H1 (cell line): ENCODE measurements at regions not wholly inside any gene's neighbourhood (a gene's known extent, or its start where the extent isn't known, plus 50 kb on each side); places are given as distances from the start of the nearest gene placed in this dataset.

Experiments
- BACH1 ChIP-seq: IDR thresholded peaks from 2 replicates; pipeline ENCODE4 v1.6.1; 2012; ENCODE audit warnings: low read length, improper control_type of control experiment
- RXRA ChIP-seq: IDR thresholded peaks from 2 replicates; pipeline ENCODE4 v1.6.1; 2011; ENCODE audit warnings: low read depth, mild to moderate bottlenecking, low read length, moderate library complexity; ENCODE audit not compliant: insufficient read depth
- TCF12 ChIP-seq: IDR thresholded peaks from 2 replicates; pipeline ENCODE4 v1.6.1; 2011; ENCODE audit warnings: low read depth, mild to moderate bottlenecking, low read length
- ZNF274 ChIP-seq: IDR thresholded peaks from 2 replicates; pipeline ENCODE4 v1.7.0; 2012; ENCODE audit warnings: low read length, borderline replicate concordance; ENCODE audit errors: extremely low read depth

DNA sequence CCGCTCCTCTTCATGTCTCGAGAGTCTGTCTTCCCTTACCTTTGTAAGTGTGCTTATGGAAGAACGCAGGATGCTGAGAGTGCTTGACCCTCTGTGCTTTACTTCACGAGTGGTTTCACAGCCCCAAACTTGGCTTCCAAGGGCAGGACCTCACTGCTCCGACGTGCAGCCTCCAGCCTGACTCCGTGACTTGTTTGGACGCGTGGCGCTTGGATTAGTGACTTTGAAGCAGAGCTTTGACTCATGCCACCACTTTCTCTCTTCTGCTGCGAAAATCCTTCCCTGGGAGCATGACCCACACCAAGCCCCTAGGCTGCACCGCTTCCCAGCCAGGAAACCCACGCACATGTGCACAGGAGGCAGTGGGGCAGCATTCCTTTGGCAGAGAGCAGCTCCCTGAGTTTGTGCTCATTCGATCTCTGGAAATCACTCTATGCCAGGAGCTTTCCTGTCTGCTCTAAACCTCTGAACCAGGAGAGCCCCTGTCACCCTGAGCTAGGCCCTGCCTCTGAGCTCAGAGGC is 207.8 kb upstream of the HS6ST1 start (continued):
- TF ChIP-seq BACH1 (no peak), ZNF274 (no peak), RXRA (no peak), TCF12 (no peak)
- TF ChIP-seq, all 59 proteins: peak for 0
